NCI-H2196 (cell line): ENCODE measurements at regions not wholly inside any gene's neighbourhood (a gene's known extent, or its start where the extent isn't known, plus 50 kb on each side); places are given as distances from the start of the nearest gene placed in this dataset.
"Not testable (repeated sequence)": the region's sequence is repeated elsewhere in the genome, so short reads cannot be mapped to it uniquely, and the experiment has no call there.

ENCODE experiments used
- DNase-seq: peaks from one replicate; lab custom pipeline; 2025; ENCODE audit not compliant: unreplicated experiment; lab: John Stamatoyannopoulos, UW

- DNase-seq = not testable (repeated sequence)
These were observed 80.0 kb upstream of the RGPD4 start for GRCh38 chr2:107746552-107747198.

- not testable (repeated sequence) for DNase-seq
These were observed 79.3 kb upstream of the RGPD4 start for GRCh38 chr2:107747199-107747963.

GRCh38 chr2:107747964-107748583 lies 78.6 kb upstream of the RGPD4 start:
- no peak for DNase-seq

- no peak for DNase-seq
These were observed 74.8 kb upstream of the RGPD4 start for GRCh38 chr2:107751936-107752335.

GRCh38 chr2:107753806-107754205 lies 72.9 kb upstream of the RGPD4 start:
- DNase-seq = not testable (repeated sequence)

GRCh38 chr2:107757223-107757622 lies 69.5 kb upstream of the RGPD4 start:
- DNase-seq = no peak

- no peak for DNase-seq
These were observed 65.9 kb upstream of the RGPD4 start for GRCh38 chr2:107760620-107761364.

- DNase-seq = no peak
These were observed 54.3 kb upstream of the RGPD4 start for GRCh38 chr2:107772353-107772752.

- DNase-seq = no peak
These were observed 51.5 kb upstream of the RGPD4 start for GRCh38 chr2:107775211-107775610.

- no peak for DNase-seq
These were observed 50.9 kb upstream of the RGPD4 start for GRCh38 chr2:107775791-107776190.

- DNase-seq = no peak
These were observed 50.3 kb upstream of the RGPD4 start for GRCh38 chr2:107776362-107776761.
